ENCODE measurements at regions not wholly inside any gene's neighbourhood (a gene's known extent, or its start where the extent isn't known, plus 50 kb on each side); places are given as distances from the start of the nearest gene placed in this dataset.
"Not testable (repeated sequence)": the region's sequence is repeated elsewhere in the genome, so short reads cannot be mapped to it uniquely, and the experiment has no call there.

DNA sequence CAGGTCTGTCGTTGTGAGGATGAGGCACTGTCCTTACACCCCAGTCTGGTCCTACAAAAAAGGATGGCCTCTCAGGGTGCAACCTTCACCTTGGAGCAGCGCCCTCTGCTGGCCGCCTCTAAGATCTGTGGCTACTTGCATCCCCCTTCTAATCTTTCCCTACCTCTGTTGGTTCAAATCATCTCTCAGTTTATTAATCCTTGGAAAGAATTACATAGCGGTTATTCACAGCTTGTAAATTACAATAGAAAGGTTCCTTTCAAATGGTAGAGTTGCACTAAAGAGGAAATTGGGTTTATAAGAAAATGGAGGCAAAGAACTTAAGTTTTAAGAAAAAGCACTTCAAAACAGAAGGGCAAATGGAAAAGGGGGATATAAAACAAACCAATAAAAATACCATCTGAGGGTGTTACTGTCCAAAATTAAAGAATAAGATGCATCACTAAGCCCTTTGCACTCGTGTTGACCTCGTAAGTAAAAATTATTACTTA is 102.0 kb upstream of the PLEKHM1 start:
- not testable (repeated sequence) for H3K27ac ChIP-seq (ENCODE audit: low read depth, low read length); H4K20me1 ChIP-seq (ENCODE audit: insufficient read depth, low read length); H3K4me1 ChIP-seq (ENCODE audit: insufficient read depth, low read length); H2AFZ ChIP-seq (ENCODE audit: low read length); H3K27me3 ChIP-seq (ENCODE audit: insufficient read depth, low read length); H3K9me3 ChIP-seq (ENCODE audit: low read depth, low read length); H3K4me2 ChIP-seq (ENCODE audit: insufficient read depth, low read length); H3K36me3 ChIP-seq (ENCODE audit: insufficient read depth, low read length); H3K4me3 ChIP-seq (ENCODE audit: insufficient read depth, low read length); H3K79me2 ChIP-seq (ENCODE audit: insufficient read depth, low read length)
- TF ChIP-seq CTCF (IDR thresholded peaks at IDR 0.05; ENCODE audit: extremely low read depth, low read depth, low read length): peak; percentile 48
- DNase-seq (ENCODE audit: insufficient read length, low spot score, missing footprints): peak; percentile 82

- DNase-seq (ENCODE audit: insufficient read length, low spot score, missing footprints); H3K79me2 ChIP-seq (ENCODE audit: insufficient read depth, low read length); H3K27me3 ChIP-seq (ENCODE audit: insufficient read depth, low read length); H3K4me2 ChIP-seq (ENCODE audit: insufficient read depth, low read length); H3K27ac ChIP-seq (ENCODE audit: low read depth, low read length); H3K9me3 ChIP-seq (ENCODE audit: low read depth, low read length); H2AFZ ChIP-seq (ENCODE audit: low read length); H3K4me1 ChIP-seq (ENCODE audit: insufficient read depth, low read length); H3K36me3 ChIP-seq (ENCODE audit: insufficient read depth, low read length); H3K4me3 ChIP-seq (ENCODE audit: insufficient read depth, low read length); H4K20me1 ChIP-seq (ENCODE audit: insufficient read depth, low read length): not testable (repeated sequence)
Measured at GRCh38 chr17:45596347-45596746, 105.8 kb upstream of the PLEKHM1 start.

- not testable (repeated sequence) for H3K79me2 ChIP-seq (ENCODE audit: insufficient read depth, low read length); H2AFZ ChIP-seq (ENCODE audit: low read length); DNase-seq (ENCODE audit: insufficient read length, low spot score, missing footprints); H3K27me3 ChIP-seq (ENCODE audit: insufficient read depth, low read length); H3K4me2 ChIP-seq (ENCODE audit: insufficient read depth, low read length); H3K27ac ChIP-seq (ENCODE audit: low read depth, low read length); H3K4me3 ChIP-seq (ENCODE audit: insufficient read depth, low read length); H3K9me3 ChIP-seq (ENCODE audit: low read depth, low read length); H4K20me1 ChIP-seq (ENCODE audit: insufficient read depth, low read length); H3K4me1 ChIP-seq (ENCODE audit: insufficient read depth, low read length); H3K36me3 ChIP-seq (ENCODE audit: insufficient read depth, low read length)
Measured at GRCh38 chr17:45600052-45601012, 109.8 kb upstream of the PLEKHM1 start.

- not testable (repeated sequence) for H3K27ac ChIP-seq (ENCODE audit: low read depth, low read length); H2AFZ ChIP-seq (ENCODE audit: low read length); H3K4me2 ChIP-seq (ENCODE audit: insufficient read depth, low read length); H3K4me1 ChIP-seq (ENCODE audit: insufficient read depth, low read length); DNase-seq (ENCODE audit: insufficient read length, low spot score, missing footprints); H3K9me3 ChIP-seq (ENCODE audit: low read depth, low read length); H3K27me3 ChIP-seq (ENCODE audit: insufficient read depth, low read length); H3K36me3 ChIP-seq (ENCODE audit: insufficient read depth, low read length); H3K79me2 ChIP-seq (ENCODE audit: insufficient read depth, low read length); H3K4me3 ChIP-seq (ENCODE audit: insufficient read depth, low read length); H4K20me1 ChIP-seq (ENCODE audit: insufficient read depth, low read length)
Measured at GRCh38 chr17:45601013-45601412, 110.5 kb upstream of the PLEKHM1 start.

- DNase-seq (ENCODE audit: insufficient read length, low spot score, missing footprints); H3K27ac ChIP-seq (ENCODE audit: low read depth, low read length); H3K4me2 ChIP-seq (ENCODE audit: insufficient read depth, low read length); H4K20me1 ChIP-seq (ENCODE audit: insufficient read depth, low read length); H3K4me1 ChIP-seq (ENCODE audit: insufficient read depth, low read length); H3K79me2 ChIP-seq (ENCODE audit: insufficient read depth, low read length); H3K36me3 ChIP-seq (ENCODE audit: insufficient read depth, low read length); H2AFZ ChIP-seq (ENCODE audit: low read length); H3K27me3 ChIP-seq (ENCODE audit: insufficient read depth, low read length); H3K9me3 ChIP-seq (ENCODE audit: low read depth, low read length); H3K4me3 ChIP-seq (ENCODE audit: insufficient read depth, low read length): not testable (repeated sequence)
Measured at GRCh38 chr17:45601605-45602539, 111.4 kb upstream of the PLEKHM1 start.

- not testable (repeated sequence) for H2AFZ ChIP-seq (ENCODE audit: low read length)
Measured at GRCh38 chr17:45605751-45606150, 115.2 kb upstream of the PLEKHM1 start.

GRCh38 chr17:45619984-45620405 is 129.5 kb upstream of the PLEKHM1 start:
- not testable (repeated sequence) for H3K36me3 ChIP-seq (ENCODE audit: insufficient read depth, low read length); DNase-seq (ENCODE audit: insufficient read length, low spot score, missing footprints); H3K4me1 ChIP-seq (ENCODE audit: insufficient read depth, low read length); H3K9me3 ChIP-seq (ENCODE audit: low read depth, low read length); H3K79me2 ChIP-seq (ENCODE audit: insufficient read depth, low read length); H3K27ac ChIP-seq (ENCODE audit: low read depth, low read length); H3K27me3 ChIP-seq (ENCODE audit: insufficient read depth, low read length); H4K20me1 ChIP-seq (ENCODE audit: insufficient read depth, low read length)
- Histone ChIP-seq H2AFZ (ENCODE audit: low read length) (peak overlapping the region; percentile 57), H3K4me2 (ENCODE audit: insufficient read depth, low read length) (peak overlapping the region; percentile 45), H3K4me3 (ENCODE audit: insufficient read depth, low read length) (peak overlapping the region; percentile 61)

More at GRCh38 chr17:45605751-45606150, 115.2 kb upstream of the PLEKHM1 start:
- H4K20me1 ChIP-seq (ENCODE audit: insufficient read depth, low read length); H3K79me2 ChIP-seq (ENCODE audit: insufficient read depth, low read length); H3K9me3 ChIP-seq (ENCODE audit: low read depth, low read length); DNase-seq (ENCODE audit: insufficient read length, low spot score, missing footprints); H3K36me3 ChIP-seq (ENCODE audit: insufficient read depth, low read length); H3K27me3 ChIP-seq (ENCODE audit: insufficient read depth, low read length); H3K4me1 ChIP-seq (ENCODE audit: insufficient read depth, low read length); H3K4me2 ChIP-seq (ENCODE audit: insufficient read depth, low read length); H3K4me3 ChIP-seq (ENCODE audit: insufficient read depth, low read length); H3K27ac ChIP-seq (ENCODE audit: low read depth, low read length): not testable (repeated sequence)
